Breast epithelium (tissue), 4 donors: ENCODE measurements at regions not wholly inside any gene's neighbourhood (a gene's known extent, or its start where the extent isn't known, plus 50 kb on each side); places are given as distances from the start of the nearest gene placed in this dataset.

Experiments
- DNase-seq, 2 donors: peaks; one replicate each; pipeline ENCODE4 v3.0.0-alpha.2; 2019; ENCODE audit warnings: low spot score in 2 of 2
- H3K27ac ChIP-seq, 2 donors: fragments of 200-600 bp; sonication (generic) in 1 of 2; one replicate each; pipeline ENCODE4 v1.5.1; 2016 to 2019; ENCODE audit warnings: mild to moderate bottlenecking in 1 of 2
- H3K27me3 ChIP-seq, 2 donors: fragments of 200-600 bp; sonication (generic) in 1 of 2; one replicate each; pipeline versions ENCODE4 v1.5.1 to v1.6.0; 2017 to 2019; ENCODE audit warnings: control low read depth in 1 of 2, mild to moderate bottlenecking in 1 of 2
- H3K36me3 ChIP-seq: fragments of 200-600 bp; one replicate; pipeline ENCODE4 v1.5.1; 2019
- H3K4me1 ChIP-seq, 2 donors: fragments of 200-600 bp; sonication (generic); one replicate each; pipeline ENCODE4 v1.5.1; 2016 to 2019; ENCODE audit warnings: control low read depth in 1 of 2
- H3K4me3 ChIP-seq, 3 donors: fragments of 200-600 bp; sonication (generic); 1 replicate in 2 of 3; 2 replicates in 1 of 3; pipeline ENCODE4 v1.5.1; 2016 to 2019; ENCODE audit warnings: mild to moderate bottlenecking in 3 of 3, moderate library complexity in 2 of 3
- H3K9me3 ChIP-seq, 2 donors: fragments of 200-600 bp; sonication (generic) in 1 of 2; one replicate each; pipeline ENCODE4 v1.5.1; 2016 to 2019; ENCODE audit warnings: control low read depth in 1 of 2
- POLR2A ChIP-seq: fragments of 450-650 bp; IDR thresholded peaks from one replicate; pipeline ENCODE4 v1.6.1; 2016; ENCODE audit warnings: antibody characterized with exemption, mild to moderate bottlenecking, moderate library complexity
- POLR2AphosphoS5 ChIP-seq, 3 donors: sonication (generic); formaldehyde crosslinking; IDR thresholded peaks; one replicate each; pipeline ENCODE4 v1.6.1; 2017; ENCODE audit warnings: antibody characterized with exemption in 3 of 3
- intact Hi-C: fragments of 100-400 bp; cut with DNase I; formaldehyde crosslinking; loops from one replicate; pipeline ENCODE4 v1.15.1; 2023; ENCODE audit warnings: low total_unique reads
- TF ChIP-seq, protein P1 (sequence below), 3 donors: fragments of 450-650 bp; IDR thresholded peaks; one replicate each; pipeline ENCODE4 v1.5.1; 2016 to 2017; ENCODE audit warnings: antibody characterized with exemption in 3 of 3, mild to moderate bottlenecking in 3 of 3, moderate library complexity in 3 of 3

DNA sequence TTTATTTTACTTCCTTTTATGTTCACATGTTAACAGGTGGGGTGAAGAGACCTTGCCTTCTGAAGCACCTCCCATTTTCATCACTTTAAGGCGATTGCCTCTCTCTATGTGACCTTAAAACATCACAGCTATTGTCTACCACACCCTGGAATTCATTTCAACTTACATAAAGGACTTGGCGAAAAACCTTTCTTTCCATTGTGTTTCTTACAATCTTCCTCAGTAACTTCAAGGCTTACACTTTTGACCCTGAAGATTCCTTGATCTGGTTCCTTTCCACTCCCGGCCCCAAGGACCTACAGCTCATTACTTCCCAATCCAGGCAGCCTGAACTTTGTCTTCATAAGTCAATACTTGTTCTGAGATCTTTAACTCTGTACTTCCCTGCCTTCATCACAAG lies 443.3 kb downstream of the ADAMTS20 start:
- no peaks in the 10 kb centered on the region for H3K4me1 ChIP-seq
- H3K27ac ChIP-seq: no peak overlapping the region
- H3K4me3 ChIP-seq: no peak overlapping the region
- intact Hi-C loops: no loop called here
- H3K27me3 ChIP-seq: no peaks in the 10 kb centered on the region
- no peaks in the 10 kb centered on the region for H3K9me3 ChIP-seq
- no peaks in the 10 kb centered on the region for H3K36me3 ChIP-seq
- TF ChIP-seq, protein P1, sequence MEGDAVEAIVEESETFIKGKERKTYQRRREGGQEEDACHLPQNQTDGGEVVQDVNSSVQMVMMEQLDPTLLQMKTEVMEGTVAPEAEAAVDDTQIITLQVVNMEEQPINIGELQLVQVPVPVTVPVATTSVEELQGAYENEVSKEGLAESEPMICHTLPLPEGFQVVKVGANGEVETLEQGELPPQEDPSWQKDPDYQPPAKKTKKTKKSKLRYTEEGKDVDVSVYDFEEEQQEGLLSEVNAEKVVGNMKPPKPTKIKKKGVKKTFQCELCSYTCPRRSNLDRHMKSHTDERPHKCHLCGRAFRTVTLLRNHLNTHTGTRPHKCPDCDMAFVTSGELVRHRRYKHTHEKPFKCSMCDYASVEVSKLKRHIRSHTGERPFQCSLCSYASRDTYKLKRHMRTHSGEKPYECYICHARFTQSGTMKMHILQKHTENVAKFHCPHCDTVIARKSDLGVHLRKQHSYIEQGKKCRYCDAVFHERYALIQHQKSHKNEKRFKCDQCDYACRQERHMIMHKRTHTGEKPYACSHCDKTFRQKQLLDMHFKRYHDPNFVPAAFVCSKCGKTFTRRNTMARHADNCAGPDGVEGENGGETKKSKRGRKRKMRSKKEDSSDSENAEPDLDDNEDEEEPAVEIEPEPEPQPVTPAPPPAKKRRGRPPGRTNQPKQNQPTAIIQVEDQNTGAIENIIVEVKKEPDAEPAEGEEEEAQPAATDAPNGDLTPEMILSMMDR (IDR thresholded peaks at IDR 0.05): no peak
- TF ChIP-seq POLR2AphosphoS5 (IDR thresholded peaks at IDR 0.05) (no peak), POLR2A (no peak)
- no peak for DNase-seq

GRCh38 chr12:43107026-43107775 lies 444.8 kb downstream of the ADAMTS20 start:
- Histone ChIP-seq H3K27ac (no peak overlapping the region), H3K4me1 (no peaks in the 10 kb centered on the region), H3K27me3 (no peaks in the 10 kb centered on the region), H3K4me3 (no peak overlapping the region), H3K9me3 (no peaks in the 10 kb centered on the region), H3K36me3 (no peaks in the 10 kb centered on the region)
- DNase-seq: no peak
- no peak for TF ChIP-seq POLR2A
- TF ChIP-seq POLR2AphosphoS5 (IDR thresholded peaks at IDR 0.05): no peak
- TF ChIP-seq, protein P1 (IDR thresholded peaks at IDR 0.05): no peak
- intact Hi-C loops: no loop called here

DNA sequence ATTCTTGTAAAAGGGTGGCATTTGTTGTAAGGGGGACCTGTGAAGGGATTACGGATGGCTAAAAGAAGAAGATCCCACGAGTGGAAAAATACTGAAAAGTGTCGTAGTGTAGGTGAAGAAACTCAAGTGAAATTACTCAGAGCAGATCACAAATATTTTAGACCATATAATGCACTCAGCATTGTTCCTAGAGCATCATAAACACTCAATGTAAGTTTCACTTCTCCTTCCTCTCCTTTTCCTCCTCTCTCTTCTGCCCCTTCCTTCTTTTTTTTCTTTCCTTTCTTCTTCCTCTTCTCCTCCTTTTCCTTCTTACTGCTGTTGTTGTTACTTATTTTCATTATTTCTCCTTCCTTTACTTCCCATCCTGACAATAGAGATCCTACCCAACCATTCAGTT lies 445.6 kb downstream of the ADAMTS20 start:
- Histone ChIP-seq H3K27me3 (no peaks in the 10 kb centered on the region), H3K9me3 (no peaks in the 10 kb centered on the region), H3K27ac (no peak overlapping the region), H3K36me3 (no peaks in the 10 kb centered on the region), H3K4me1 (no peaks in the 10 kb centered on the region), H3K4me3 (no peak overlapping the region)
- TF ChIP-seq POLR2A (no peak), POLR2AphosphoS5 (IDR thresholded peaks at IDR 0.05) (no peak)
- TF ChIP-seq, protein P1 (IDR thresholded peaks at IDR 0.05): no peak
- DNase-seq: no peak
- intact Hi-C loops: no loop called here

GRCh38 chr12:43105426-43105981 lies 446.5 kb downstream of the ADAMTS20 start:
- Histone ChIP-seq H3K4me3 (no peak overlapping the region), H3K4me1 (no peaks in the 10 kb centered on the region), H3K27ac (no peak overlapping the region), H3K36me3 (no peaks in the 10 kb centered on the region), H3K27me3 (no peaks in the 10 kb centered on the region), H3K9me3 (no peaks in the 10 kb centered on the region)
- no peak for TF ChIP-seq POLR2AphosphoS5 (IDR thresholded peaks at IDR 0.05)
- TF ChIP-seq POLR2A: no peak
- TF ChIP-seq, protein P1 (IDR thresholded peaks at IDR 0.05): no peak
- no peak for DNase-seq
- intact Hi-C loops: no loop called here

GRCh38 chr12:43104494-43104893 lies 447.5 kb downstream of the ADAMTS20 start:
- intact Hi-C loops: loop anchor here (5.0 kb wide), 1 partner anchor 73 kb away; no protein-coding TSS in a partner anchor
- Histone ChIP-seq H3K27me3 (no peaks in the 10 kb centered on the region), H3K4me3 (no peak overlapping the region), H3K36me3 (no peaks in the 10 kb centered on the region), H3K9me3 (no peaks in the 10 kb centered on the region), H3K4me1 (no peaks in the 10 kb centered on the region), H3K27ac (no peak overlapping the region)
- TF ChIP-seq POLR2AphosphoS5 (IDR thresholded peaks at IDR 0.05) (no peak), POLR2A (no peak)
- TF ChIP-seq, protein P1 (IDR thresholded peaks at IDR 0.05): no peak
- DNase-seq: no peak
